HG02763 (cell line): ENCODE measurements at regions not wholly inside any gene's neighbourhood (a gene's known extent, or its start where the extent isn't known, plus 50 kb on each side); places are given as distances from the start of the nearest gene placed in this dataset.
"Not testable (repeated sequence)": the region's sequence is repeated elsewhere in the genome, so short reads cannot be mapped to it uniquely, and the experiment has no call there.

Experiments
- ATAC-seq: cut with Tn5 transposase; IDR thresholded peaks from one replicate; pipeline ENCODE4 v1.9.1; 2021; ENCODE audit warnings: mild to moderate bottlenecking, moderate library complexity; ENCODE audit not compliant: unreplicated experiment

- ATAC-seq: not testable (repeated sequence)
Measured at GRCh38 chr9:63912451-63912850, 1372.6 kb downstream of the FOXD4L5 start.

GRCh38 chr9:63909076-63909475 is 1375.9 kb downstream of the FOXD4L5 start:
- ATAC-seq: not testable (repeated sequence)

GRCh38 chr9:63899637-63900190 is 1385.3 kb downstream of the FOXD4L5 start:
- ATAC-seq: not testable (repeated sequence)

GRCh38 chr9:63881386-63881785 is 1403.6 kb downstream of the FOXD4L5 start:
- ATAC-seq: not testable (repeated sequence)

- not testable (repeated sequence) for ATAC-seq
Measured at GRCh38 chr9:63876380-63876779, 1408.6 kb downstream of the FOXD4L5 start.

GRCh38 chr9:63859475-63860215 is 1425.4 kb downstream of the FOXD4L5 start:
- ATAC-seq: no peak

- not testable (repeated sequence) for ATAC-seq
Measured at GRCh38 chr9:63859090-63859474, 1425.9 kb downstream of the FOXD4L5 start.

- ATAC-seq: not testable (repeated sequence)
Measured at GRCh38 chr9:63853140-63853751, 1431.8 kb downstream of the FOXD4L5 start.

- not testable (repeated sequence) for ATAC-seq
Measured at GRCh38 chr9:63824804-63825203, 1460.2 kb downstream of the FOXD4L5 start.

- not testable (repeated sequence) for ATAC-seq
Measured at GRCh38 chr9:63823375-63824201, 1461.4 kb downstream of the FOXD4L5 start.

- ATAC-seq: not testable (repeated sequence)
Measured at GRCh38 chr9:63822615-63823374, 1462.2 kb downstream of the FOXD4L5 start.

GRCh38 chr9:63821293-63821692 is 1463.7 kb downstream of the FOXD4L5 start:
- not testable (repeated sequence) for ATAC-seq

GRCh38 chr9:63820882-63821281 is 1464.1 kb downstream of the FOXD4L5 start:
- ATAC-seq: not testable (repeated sequence)

- not testable (repeated sequence) for ATAC-seq
Measured at GRCh38 chr9:63820383-63820782, 1464.6 kb downstream of the FOXD4L5 start.

- ATAC-seq: peak; percentile 53
Measured at GRCh38 chr9:63817622-63818518, 1467.1 kb downstream of the FOXD4L5 start.

GRCh38 chr9:63816751-63817621 is 1468.0 kb downstream of the FOXD4L5 start:
- peak; percentile 74 for ATAC-seq

GRCh38 chr9:63814970-63815669 is 1469.9 kb downstream of the FOXD4L5 start:
- not testable (repeated sequence) for ATAC-seq
